ENCODE measurements at regions not wholly inside any gene's neighbourhood (a gene's known extent, or its start where the extent isn't known, plus 50 kb on each side); places are given as distances from the start of the nearest gene placed in this dataset.
"Not testable (repeated sequence)": the region's sequence is repeated elsewhere in the genome, so short reads cannot be mapped to it uniquely, and the experiment has no call there.

DNA sequence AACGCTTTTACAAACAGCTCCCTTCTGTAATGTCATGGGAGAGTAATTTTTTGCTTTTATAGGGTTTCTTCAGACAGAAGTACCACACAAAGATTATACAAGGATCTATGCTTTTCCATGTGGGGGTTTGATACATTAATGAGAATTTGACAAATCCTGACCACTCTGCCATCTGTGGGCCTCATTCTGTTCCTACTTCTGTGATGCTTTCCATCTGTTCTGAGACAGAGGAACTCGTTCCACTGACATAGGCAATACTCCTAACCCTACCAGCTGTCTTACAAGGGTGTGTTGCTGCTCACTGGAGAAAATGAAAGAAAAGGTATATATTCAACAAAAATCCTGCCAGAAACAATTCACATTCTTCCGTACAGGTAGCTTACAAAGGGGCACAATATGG, 59.4 kb upstream of the NAMPT start:
- Histone ChIP-seq H3K27ac (ENCODE audit: low read depth in 1 of 2, low read length in 2 of 2) (peak overlapping the region; percentile 18 to 97), H3K36me3 (replicated peaks in 1 of 2; ENCODE audit: control insufficient read depth in 1 of 2, insufficient read depth in 2 of 2, low read length in 2 of 2) (no peaks in the 10 kb centered on the region), H4K20me1 (ENCODE audit: insufficient read depth, low read length) (no peaks in the 10 kb centered on the region), H2AFZ (ENCODE audit: insufficient read depth, low read depth, low read length, poor library complexity, severe bottlenecking) (no peak overlapping the region), H3K27me3 (ENCODE audit: control insufficient read depth in 2 of 2, insufficient read depth in 2 of 2, low read length in 2 of 2) (no peaks in the 10 kb centered on the region), H3K4me2 (replicated peaks; ENCODE audit: extremely low read depth, low read length, poor library complexity, severe bottlenecking) (no peak overlapping the region), H3K9me3 (replicated peaks in 1 of 2; ENCODE audit: control insufficient read depth in 1 of 2, insufficient read depth in 1 of 2, low read length in 2 of 2) (peaks cover 24 to 28% of the 10 kb centered on the region in 2 donors), H3K4me1 (ENCODE audit: control insufficient read depth in 1 of 2, insufficient read depth in 2 of 2, low read length in 2 of 2) (peaks cover 40 to 43% of the 10 kb centered on the region in 2 donors), H3K4me3 (replicated peaks in 1 of 3; ENCODE audit: low read depth in 2 of 3, low read length in 3 of 3) (peak overlapping the region in 1 of 3 experiments; percentile 4), H3K79me2 (ENCODE audit: insufficient read depth, low read length) (no peaks in the 10 kb centered on the region), H3K9ac (ENCODE audit: insufficient read depth, low read length, poor library complexity, severe bottlenecking) (no peak overlapping the region)
- Mint-ChIP-seq H3K4me3 (no peak overlapping the region), H3K27me3 (ENCODE audit: low read depth in 3 of 3) (peaks cover 1 to 11% (median 2%) of the 10 kb centered on the region in 3 donors), H3K9me3 (peaks cover 34 to 66% (median 47%) of the 10 kb centered on the region in 7 donors), H3K27ac (peak overlapping the region; percentile 96 to 99 (median 98)), H3K36me3 (peaks cover 15 to 22% of the 10 kb centered on the region in 2 donors), H3K4me1 (peaks cover 44% of the 10 kb centered on the region)
- intact Hi-C loops (cut with micrococcal nuclease), result loop anchor here (2.0 to 5.0 kb wide), 3 partner anchors 21 to 59 kb away; partner anchors contain the start of gene NAMPT (in 1 of the 2)
- WGBS (ENCODE audit: insufficient coverage), result no CpG with 5 or more reads among the region's 3 CpGs
- DNase-seq, result peak in 1 of 3 donors; percentile 33
- TF ChIP-seq CTCF (IDR thresholded peaks at IDR 0.05), result no peak

DNA sequence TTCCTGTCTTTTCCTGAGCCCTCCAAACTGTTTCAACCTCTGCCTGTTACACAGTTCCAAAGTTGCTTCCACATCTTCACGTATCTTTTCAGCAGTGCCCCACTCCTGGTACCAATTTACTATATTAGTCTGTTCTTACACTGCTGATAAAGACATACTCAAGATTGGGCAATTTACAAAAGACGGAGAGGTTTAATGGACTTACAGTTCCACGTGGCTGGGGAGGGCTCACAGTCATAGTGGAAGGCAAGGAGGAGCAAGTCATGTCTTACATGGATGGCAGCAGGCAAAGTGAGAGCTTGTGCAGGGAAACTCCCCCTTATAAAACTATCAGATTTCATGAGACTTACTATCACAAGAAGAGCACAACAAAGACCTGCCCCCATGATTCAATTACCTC, 57.3 kb upstream of the NAMPT start:
- H3K4me1 Mint-ChIP-seq, result peaks cover 31% of the 10 kb centered on the region
- not testable (repeated sequence) for H3K36me3 ChIP-seq (replicated peaks in 1 of 2; ENCODE audit: control insufficient read depth in 1 of 2, insufficient read depth in 2 of 2, low read length in 2 of 2); H3K4me3 Mint-ChIP-seq; H3K4me3 ChIP-seq (replicated peaks in 1 of 3; ENCODE audit: low read depth in 2 of 3, low read length in 3 of 3); H3K79me2 ChIP-seq (ENCODE audit: insufficient read depth, low read length); H4K20me1 ChIP-seq (ENCODE audit: insufficient read depth, low read length); H3K4me2 ChIP-seq (replicated peaks; ENCODE audit: extremely low read depth, low read length, poor library complexity, severe bottlenecking); H3K27me3 ChIP-seq (ENCODE audit: control insufficient read depth in 2 of 2, insufficient read depth in 2 of 2, low read length in 2 of 2); H3K27ac ChIP-seq (ENCODE audit: low read depth in 1 of 2, low read length in 2 of 2); H3K9ac ChIP-seq (ENCODE audit: insufficient read depth, low read length, poor library complexity, severe bottlenecking); H2AFZ ChIP-seq (ENCODE audit: insufficient read depth, low read depth, low read length, poor library complexity, severe bottlenecking); DNase-seq; H3K36me3 Mint-ChIP-seq
- 89% methylated on average over 1 of the region's 3 CpGs for WGBS (ENCODE audit: insufficient coverage)
- peaks cover 30 to 32% of the 10 kb centered on the region in 2 donors for H3K4me1 ChIP-seq (ENCODE audit: control insufficient read depth in 1 of 2, insufficient read depth in 2 of 2, low read length in 2 of 2)
- peak overlapping the region in 5 of 7 donors; percentile 26 to 80 (median 66) for H3K27ac Mint-ChIP-seq
- peaks cover 0 to 11% (median 0%) of the 10 kb centered on the region in 3 donors for H3K27me3 Mint-ChIP-seq (ENCODE audit: low read depth in 3 of 3)
- intact Hi-C loops (cut with micrococcal nuclease), result loop anchor here in 1 of 2 donors (5.0 kb wide), 1 partner anchor 35 kb away; no protein-coding TSS in a partner anchor
- H3K9me3 Mint-ChIP-seq, result peaks cover 29 to 77% (median 54%) of the 10 kb centered on the region in 7 donors
- H3K9me3 ChIP-seq (replicated peaks in 1 of 2; ENCODE audit: control insufficient read depth in 1 of 2, insufficient read depth in 1 of 2, low read length in 2 of 2), result peaks cover 27 to 43% of the 10 kb centered on the region in 2 donors

- not testable (repeated sequence) for H3K27ac ChIP-seq (ENCODE audit: low read depth in 1 of 2, low read length in 2 of 2); H3K4me3 Mint-ChIP-seq; H3K36me3 ChIP-seq (replicated peaks in 1 of 2; ENCODE audit: control insufficient read depth in 1 of 2, insufficient read depth in 2 of 2, low read length in 2 of 2); H3K4me3 ChIP-seq (replicated peaks in 1 of 3; ENCODE audit: low read depth in 2 of 3, low read length in 3 of 3); H3K27me3 Mint-ChIP-seq (ENCODE audit: low read depth in 3 of 3); H4K20me1 ChIP-seq (ENCODE audit: insufficient read depth, low read length); H3K36me3 Mint-ChIP-seq; H2AFZ ChIP-seq (ENCODE audit: insufficient read depth, low read depth, low read length, poor library complexity, severe bottlenecking); H3K4me2 ChIP-seq (replicated peaks; ENCODE audit: extremely low read depth, low read length, poor library complexity, severe bottlenecking); H3K27me3 ChIP-seq (ENCODE audit: control insufficient read depth in 2 of 2, insufficient read depth in 2 of 2, low read length in 2 of 2); H3K9ac ChIP-seq (ENCODE audit: insufficient read depth, low read length, poor library complexity, severe bottlenecking); H3K79me2 ChIP-seq (ENCODE audit: insufficient read depth, low read length)
- peaks cover 12 to 16% of the 10 kb centered on the region in 2 donors for H3K4me1 ChIP-seq (ENCODE audit: control insufficient read depth in 1 of 2, insufficient read depth in 2 of 2, low read length in 2 of 2)
- intact Hi-C loops (cut with micrococcal nuclease), result loop anchor here in 1 of 2 donors (5.0 kb wide), 1 partner anchor 33 kb away; no protein-coding TSS in a partner anchor
- WGBS (ENCODE audit: insufficient coverage), result 100% methylated on average over 2 of the region's 3 CpGs
- H3K9me3 ChIP-seq (replicated peaks in 1 of 2; ENCODE audit: control insufficient read depth in 1 of 2, insufficient read depth in 1 of 2, low read length in 2 of 2), result peaks cover 35 to 46% of the 10 kb centered on the region in 2 donors
- Mint-ChIP-seq H3K4me1 (peaks cover 14% of the 10 kb centered on the region), H3K27ac (peak overlapping the region in 1 of 7 donors; percentile 43), H3K9me3 (peaks cover 27 to 71% (median 57%) of the 10 kb centered on the region in 7 donors)
- DNase-seq, result peak in 1 of 3 donors; percentile 10
Observed at GRCh38 chr7:106340247-106340596, 55.4 kb upstream of the NAMPT start.
